KMS-11 (cell line): ENCODE measurements at regions not wholly inside any gene's neighbourhood (a gene's known extent, or its start where the extent isn't known, plus 50 kb on each side); places are given as distances from the start of the nearest gene placed in this dataset.

Experiments used
- H2AFZ ChIP-seq: fragments of 200-600 bp; sonication (generic); 2 replicates; pipeline ENCODE4 v1.6.1; 2016; ENCODE audit warnings: antibody characterized with exemption, mixed run types, low read depth
- H3K27ac ChIP-seq: fragments of 200-600 bp; sonication (generic); 2 replicates; pipeline ENCODE4 v1.6.1; 2016; ENCODE audit warnings: mild to moderate bottlenecking, mixed run types
- H3K27me3 ChIP-seq: fragments of 200-600 bp; sonication (generic); 2 replicates; pipeline ENCODE4 v1.6.1; 2017; ENCODE audit warnings: mild to moderate bottlenecking, low read depth, mixed run types, moderate library complexity; ENCODE audit not compliant: insufficient read depth
- H3K36me3 ChIP-seq: fragments of 200-600 bp; sonication (generic); 2 replicates; pipeline ENCODE4 v1.6.1; 2017; ENCODE audit warnings: mild to moderate bottlenecking, mixed run types; ENCODE audit not compliant: insufficient read depth
- H3K4me1 ChIP-seq: fragments of 200-600 bp; sonication (generic); 2 replicates; pipeline ENCODE4 v1.6.1; 2016; ENCODE audit warnings: mild to moderate bottlenecking, low read depth, mixed run types; ENCODE audit not compliant: poor library complexity, severe bottlenecking
- H3K4me2 ChIP-seq: fragments of 200-600 bp; sonication (generic); 2 replicates; pipeline ENCODE4 v1.7.0; 2016; ENCODE audit warnings: mild to moderate bottlenecking, mixed run types
- H3K4me3 ChIP-seq: fragments of 200-600 bp; sonication (generic); IDR thresholded peaks from 2 replicates; pipeline ENCODE4 v1.6.1; 2017; ENCODE audit warnings: low read depth, low read length, mixed read lengths; ENCODE audit not compliant: insufficient read depth
- H3K79me2 ChIP-seq: fragments of 200-600 bp; sonication (generic); 2 replicates; pipeline ENCODE4 v1.6.1; 2016; ENCODE audit warnings: low read depth, mixed run types; ENCODE audit not compliant: insufficient read depth
- H3K9ac ChIP-seq: fragments of 200-600 bp; sonication (generic); 2 replicates; pipeline ENCODE4 v1.6.1; 2016; ENCODE audit warnings: mild to moderate bottlenecking, mixed run types
- H4K20me1 ChIP-seq: fragments of 200-600 bp; sonication (generic); 2 replicates; pipeline ENCODE4 v1.6.1; 2016; ENCODE audit warnings: mild to moderate bottlenecking, mixed run types; ENCODE audit not compliant: insufficient read depth
- TF ChIP-seq, protein P1 (sequence below): fragments of 200-600 bp; sonication (generic); conservative IDR thresholded peaks from 2 replicates; pipeline ENCODE4 v1.6.1; 2017; ENCODE audit warnings: low read depth, mild to moderate bottlenecking, antibody characterized with exemption, low read length, moderate library complexity, mixed read lengths

DNA sequence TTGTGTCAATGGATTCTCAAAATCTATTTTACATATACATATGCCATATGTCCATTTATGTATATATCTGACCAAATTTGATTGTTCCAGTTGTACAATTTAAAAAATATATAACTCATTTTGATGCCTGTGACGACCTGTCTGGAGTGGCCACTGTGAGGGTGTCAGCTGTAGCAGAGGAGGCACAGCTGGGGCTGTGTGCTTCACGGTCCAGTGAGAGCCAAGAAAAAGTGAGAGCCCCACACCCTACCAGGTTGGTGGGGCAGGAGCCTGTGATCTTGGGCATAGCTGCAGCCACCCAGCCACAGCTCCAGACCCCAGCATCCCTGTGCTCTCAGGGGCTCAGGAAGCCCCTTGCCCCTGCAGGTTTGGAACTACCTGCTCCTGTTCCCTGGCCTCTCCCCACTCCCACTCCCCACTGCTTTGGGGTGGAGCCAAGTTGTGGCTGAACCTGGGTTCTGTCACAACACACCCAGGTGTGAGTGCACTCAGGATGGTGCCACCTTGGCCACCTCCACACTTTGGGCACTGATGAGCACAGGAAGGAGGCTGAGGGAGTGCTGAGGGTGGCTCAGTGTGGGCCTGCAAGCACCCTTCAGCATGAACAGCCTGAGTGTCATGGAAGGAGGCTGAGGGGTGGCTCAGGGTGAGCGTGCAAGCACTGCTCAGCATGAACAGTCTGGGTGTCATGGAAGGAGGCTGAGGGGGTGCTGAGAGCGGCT, 161.1 kb upstream of the ROBO1 start:
- Histone ChIP-seq H3K4me2 (no peak overlapping the region), H3K9ac (no peak overlapping the region), H3K27ac (no peak overlapping the region), H4K20me1 (no peaks in the 10 kb centered on the region), H3K4me3 (no peak overlapping the region), H2AFZ (no peak overlapping the region), H3K4me1 (no peaks in the 10 kb centered on the region), H3K36me3 (no peaks in the 10 kb centered on the region), H3K27me3 (no peaks in the 10 kb centered on the region), H3K79me2 (no peaks in the 10 kb centered on the region)
- TF ChIP-seq, protein P1, sequence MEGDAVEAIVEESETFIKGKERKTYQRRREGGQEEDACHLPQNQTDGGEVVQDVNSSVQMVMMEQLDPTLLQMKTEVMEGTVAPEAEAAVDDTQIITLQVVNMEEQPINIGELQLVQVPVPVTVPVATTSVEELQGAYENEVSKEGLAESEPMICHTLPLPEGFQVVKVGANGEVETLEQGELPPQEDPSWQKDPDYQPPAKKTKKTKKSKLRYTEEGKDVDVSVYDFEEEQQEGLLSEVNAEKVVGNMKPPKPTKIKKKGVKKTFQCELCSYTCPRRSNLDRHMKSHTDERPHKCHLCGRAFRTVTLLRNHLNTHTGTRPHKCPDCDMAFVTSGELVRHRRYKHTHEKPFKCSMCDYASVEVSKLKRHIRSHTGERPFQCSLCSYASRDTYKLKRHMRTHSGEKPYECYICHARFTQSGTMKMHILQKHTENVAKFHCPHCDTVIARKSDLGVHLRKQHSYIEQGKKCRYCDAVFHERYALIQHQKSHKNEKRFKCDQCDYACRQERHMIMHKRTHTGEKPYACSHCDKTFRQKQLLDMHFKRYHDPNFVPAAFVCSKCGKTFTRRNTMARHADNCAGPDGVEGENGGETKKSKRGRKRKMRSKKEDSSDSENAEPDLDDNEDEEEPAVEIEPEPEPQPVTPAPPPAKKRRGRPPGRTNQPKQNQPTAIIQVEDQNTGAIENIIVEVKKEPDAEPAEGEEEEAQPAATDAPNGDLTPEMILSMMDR = no peak

DNA sequence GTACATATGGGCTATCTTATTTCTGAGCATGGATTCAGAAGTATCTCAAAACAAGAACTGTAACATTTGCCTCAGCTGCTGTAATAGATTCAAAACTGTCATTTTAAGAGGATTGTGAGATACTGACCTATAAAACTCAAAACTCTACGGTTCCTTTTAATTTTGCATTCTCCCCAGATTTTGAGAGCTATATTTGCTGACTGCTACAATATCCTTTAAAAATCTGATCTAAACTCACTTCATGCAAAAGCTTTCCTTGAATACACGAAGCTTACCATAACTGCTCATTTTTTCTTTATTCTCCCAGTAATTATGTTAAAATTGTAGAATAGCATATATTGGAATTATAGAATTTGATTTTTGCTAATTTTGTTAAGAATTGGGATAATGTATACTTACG, 158.7 kb upstream of the ROBO1 start:
- TF ChIP-seq, protein P1 = no peak
- no peak overlapping the region for H3K27ac ChIP-seq

DNA sequence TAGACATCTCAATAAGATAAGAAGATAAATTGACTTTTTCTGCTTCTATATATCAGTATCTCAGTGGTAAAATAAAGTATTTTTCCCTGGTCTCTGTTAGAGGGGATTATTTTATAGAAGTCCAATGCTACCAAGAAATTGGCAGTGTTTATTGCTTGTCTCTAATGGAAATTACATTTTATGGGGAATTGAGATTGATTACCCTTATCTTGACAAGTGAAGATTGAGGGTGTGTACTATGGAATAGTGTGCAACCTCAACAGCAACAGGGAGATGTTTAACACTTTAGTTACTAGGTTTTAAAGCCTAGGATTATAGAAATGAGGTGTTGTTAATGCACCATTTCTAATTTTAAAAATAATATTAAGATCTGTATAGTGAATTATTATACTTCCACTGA, 154.8 kb upstream of the ROBO1 start:
- Histone ChIP-seq H4K20me1 (no peaks in the 10 kb centered on the region), H3K36me3 (no peaks in the 10 kb centered on the region), H3K4me3 (no peak overlapping the region), H2AFZ (no peak overlapping the region), H3K27ac (no peak overlapping the region), H3K27me3 (no peaks in the 10 kb centered on the region), H3K79me2 (no peaks in the 10 kb centered on the region), H3K4me1 (no peaks in the 10 kb centered on the region), H3K9ac (no peak overlapping the region), H3K4me2 (no peak overlapping the region)
- TF ChIP-seq, protein P1 = no peak

More for the DNA sequence above, 158.7 kb upstream of the ROBO1 start:
- no peak overlapping the region for H3K4me3 ChIP-seq
- H3K4me1 ChIP-seq = no peaks in the 10 kb centered on the region
- no peaks in the 10 kb centered on the region for H3K36me3 ChIP-seq
- H4K20me1 ChIP-seq = no peaks in the 10 kb centered on the region
- no peak overlapping the region for H3K4me2 ChIP-seq
- no peak overlapping the region for H2AFZ ChIP-seq
- no peaks in the 10 kb centered on the region for H3K79me2 ChIP-seq
- H3K9ac ChIP-seq = no peak overlapping the region
- H3K27me3 ChIP-seq = no peaks in the 10 kb centered on the region

DNA sequence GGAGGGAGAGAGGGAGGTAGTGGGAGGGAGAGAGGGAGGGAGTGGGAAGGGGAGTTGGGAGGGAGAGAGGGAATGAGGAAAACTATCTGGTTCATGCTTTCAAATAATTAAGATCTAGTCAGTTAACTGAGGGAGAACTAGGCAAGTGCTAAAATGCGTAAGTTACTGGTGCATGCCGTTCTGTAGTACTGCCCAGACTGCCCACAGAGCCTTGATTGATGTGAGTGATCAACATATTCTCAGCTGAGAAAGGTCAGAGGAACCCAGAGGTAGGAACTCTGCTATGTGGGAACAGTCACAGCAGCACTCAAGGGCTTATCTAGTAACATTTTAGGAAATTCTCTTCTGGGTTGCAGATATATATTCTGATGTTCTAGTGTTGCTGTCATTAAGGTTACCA, 149.8 kb upstream of the ROBO1 start:
- Histone ChIP-seq H3K4me2 (no peak overlapping the region), H3K4me3 (no peak overlapping the region), H3K9ac (no peak overlapping the region), H3K4me1 (no peaks in the 10 kb centered on the region), H3K79me2 (no peaks in the 10 kb centered on the region), H2AFZ (no peak overlapping the region), H3K36me3 (no peaks in the 10 kb centered on the region), H4K20me1 (no peaks in the 10 kb centered on the region), H3K27me3 (no peaks in the 10 kb centered on the region), H3K27ac (no peak overlapping the region)
- TF ChIP-seq, protein P1 = no peak
